ENCODE measurements at regions not wholly inside any gene's neighbourhood (a gene's known extent, or its start where the extent isn't known, plus 50 kb on each side); places are given as distances from the start of the nearest gene placed in this dataset.

- DNase-seq (ENCODE audit: low read depth, low spot score), result no peak
- in situ Hi-C loops (cut with HindIII; ENCODE audit: low pct_unique_long_range_greater_than_20kb, low sequenced_read_pairs), result no loop called here
Observed at GRCh38 chr22:49638788-49639187, 188.9 kb downstream of the BRD1 start.

GRCh38 chr22:49638001-49638400, 189.7 kb downstream of the BRD1 start:
- in situ Hi-C loops (cut with HindIII; ENCODE audit: low pct_unique_long_range_greater_than_20kb, low sequenced_read_pairs), result no loop called here
- no peak for DNase-seq (ENCODE audit: low read depth, low spot score)

GRCh38 chr22:49637255-49637760, 190.4 kb downstream of the BRD1 start:
- in situ Hi-C loops (cut with HindIII; ENCODE audit: low pct_unique_long_range_greater_than_20kb, low sequenced_read_pairs), result no loop called here
- no peak for DNase-seq (ENCODE audit: low read depth, low spot score)

GRCh38 chr22:49636649-49637048, 191.0 kb downstream of the BRD1 start:
- in situ Hi-C loops (cut with HindIII; ENCODE audit: low pct_unique_long_range_greater_than_20kb, low sequenced_read_pairs), result no loop called here
- no peak for DNase-seq (ENCODE audit: low read depth, low spot score)

- in situ Hi-C loops (cut with HindIII; ENCODE audit: low pct_unique_long_range_greater_than_20kb, low sequenced_read_pairs), result no loop called here
Observed at GRCh38 chr22:49636214-49636613, 191.5 kb downstream of the BRD1 start.

GRCh38 chr22:49634006-49634772, 193.5 kb downstream of the BRD1 start:
- in situ Hi-C loops (cut with HindIII; ENCODE audit: low pct_unique_long_range_greater_than_20kb, low sequenced_read_pairs), result no loop called here

More at GRCh38 chr22:49636214-49636613, 191.5 kb downstream of the BRD1 start:
- no peak for DNase-seq (ENCODE audit: low read depth, low spot score)

GRCh38 chr22:49633010-49633324, 194.7 kb downstream of the BRD1 start:
- no peak for DNase-seq (ENCODE audit: low read depth, low spot score)
- in situ Hi-C loops (cut with HindIII; ENCODE audit: low pct_unique_long_range_greater_than_20kb, low sequenced_read_pairs), result no loop called here

More at GRCh38 chr22:49634006-49634772, 193.5 kb downstream of the BRD1 start:
- DNase-seq (ENCODE audit: low read depth, low spot score), result no peak

- in situ Hi-C loops (cut with HindIII; ENCODE audit: low pct_unique_long_range_greater_than_20kb, low sequenced_read_pairs), result no loop called here
Observed at GRCh38 chr22:49632199-49633009, 195.3 kb downstream of the BRD1 start.

GRCh38 chr22:49630448-49630946, 197.2 kb downstream of the BRD1 start:
- DNase-seq (ENCODE audit: low read depth, low spot score), result no peak
- in situ Hi-C loops (cut with HindIII; ENCODE audit: low pct_unique_long_range_greater_than_20kb, low sequenced_read_pairs), result no loop called here

More at GRCh38 chr22:49632199-49633009, 195.3 kb downstream of the BRD1 start:
- DNase-seq (ENCODE audit: low read depth, low spot score), result peak; percentile 69

- DNase-seq (ENCODE audit: low read depth, low spot score), result no peak
- in situ Hi-C loops (cut with HindIII; ENCODE audit: low pct_unique_long_range_greater_than_20kb, low sequenced_read_pairs), result no loop called here
Observed at GRCh38 chr22:49629586-49630447, 197.9 kb downstream of the BRD1 start.

GRCh38 chr22:49629261-49629570, 198.5 kb downstream of the BRD1 start:
- in situ Hi-C loops (cut with HindIII; ENCODE audit: low pct_unique_long_range_greater_than_20kb, low sequenced_read_pairs), result no loop called here

GRCh38 chr22:49628391-49629260, 199.0 kb downstream of the BRD1 start:
- no peak for DNase-seq (ENCODE audit: low read depth, low spot score)

More at GRCh38 chr22:49629261-49629570, 198.5 kb downstream of the BRD1 start:
- no peak for DNase-seq (ENCODE audit: low read depth, low spot score)

GRCh38 chr22:49627217-49628181, 200.2 kb downstream of the BRD1 start:
- no peak for DNase-seq (ENCODE audit: low read depth, low spot score)
- in situ Hi-C loops (cut with HindIII; ENCODE audit: low pct_unique_long_range_greater_than_20kb, low sequenced_read_pairs), result no loop called here

More at GRCh38 chr22:49628391-49629260, 199.0 kb downstream of the BRD1 start:
- in situ Hi-C loops (cut with HindIII; ENCODE audit: low pct_unique_long_range_greater_than_20kb, low sequenced_read_pairs), result no loop called here

GRCh38 chr22:49626361-49627216, 201.1 kb downstream of the BRD1 start:
- in situ Hi-C loops (cut with HindIII; ENCODE audit: low pct_unique_long_range_greater_than_20kb, low sequenced_read_pairs), result no loop called here
- no peak for DNase-seq (ENCODE audit: low read depth, low spot score)

All from SK-MEL-5 (cell line).